PC-9 (cell line): ENCODE measurements at regions not wholly inside any gene's neighbourhood (a gene's known extent, or its start where the extent isn't known, plus 50 kb on each side); places are given as distances from the start of the nearest gene placed in this dataset.

ENCODE experiments used
- BruUV-seq: library from RNA; stranded (reverse); fragments of 400-500 nt; replicated peaks from 2 replicates; lab custom pipeline; 2021; lab: Mats Ljungman, UMichigan
- CTCF ChIA-PET: fragments of 300-600 bp; sonication (Branson Sonifier 250); formaldehyde crosslinking; loops from one replicate; lab custom pipeline; 2022; ENCODE audit warnings: antibody characterized with exemption; lab: Charles Lee
- POLR2A ChIA-PET: fragments of 300-600 bp; sonication (Branson Sonifier 250); formaldehyde crosslinking; loops from one replicate; lab custom pipeline; 2022; ENCODE audit warnings: antibody characterized with exemption; ENCODE audit not compliant: unreplicated experiment; lab: Charles Lee
- DNase-seq, 2 experiments: peaks; one replicate each; pipeline versions ENCODE4 v3.0.0 to v3.0.0-alpha.2; 2015 to 2022; ENCODE audit warnings: mixed read lengths in 1 of 2
- H2AFZ ChIP-seq: fragments of 200-600 bp; sonication (generic); 2 replicates; pipeline ENCODE4 v1.8.1; 2017; ENCODE audit warnings: antibody characterized with exemption
- H3F3A ChIP-seq: fragments of 200-600 bp; sonication (generic); 2 replicates; pipeline ENCODE4 v1.8.1; 2017; ENCODE audit warnings: antibody characterized with exemption, mild to moderate bottlenecking, low read depth; ENCODE audit not compliant: insufficient read depth
- H3K27ac ChIP-seq: fragments of 200-600 bp; sonication (generic); 2 replicates; pipeline ENCODE4 v1.6.1; 2016; ENCODE audit warnings: mixed run types
- H3K27me3 ChIP-seq: fragments of 200-600 bp; sonication (generic); 2 replicates; pipeline ENCODE4 v1.6.1; 2016; ENCODE audit warnings: low read depth, mixed run types; ENCODE audit not compliant: insufficient read depth
- H3K36me3 ChIP-seq: fragments of 200-600 bp; sonication (generic); 2 replicates; pipeline ENCODE4 v1.6.1; 2016; ENCODE audit warnings: low read depth, mixed run types
- H3K4me1 ChIP-seq: fragments of 200-600 bp; sonication (generic); replicated peaks from 2 replicates; pipeline ENCODE4 v1.6.1; 2016; ENCODE audit warnings: mixed run types; ENCODE audit not compliant: insufficient read depth
- H3K4me2 ChIP-seq: fragments of 200-600 bp; sonication (generic); 2 replicates; pipeline ENCODE4 v1.6.1; 2017; ENCODE audit warnings: mixed run types
- H3K4me3 ChIP-seq: fragments of 200-600 bp; sonication (generic); 2 replicates; pipeline ENCODE4 v1.6.1; 2016; ENCODE audit warnings: mixed run types
- H3K79me2 ChIP-seq: fragments of 200-600 bp; sonication (generic); 2 replicates; pipeline ENCODE4 v1.6.1; 2017; ENCODE audit warnings: low read depth, mixed run types
- H3K9me2 ChIP-seq: fragments of 200-600 bp; sonication (generic); 2 replicates; pipeline ENCODE4 v1.8.1; 2017; ENCODE audit warnings: mild to moderate bottlenecking; ENCODE audit not compliant: insufficient read depth
- H3K9me3 ChIP-seq: fragments of 200-600 bp; sonication (generic); 2 replicates; pipeline ENCODE4 v1.8.1; 2016; ENCODE audit warnings: low read depth; ENCODE audit not compliant: insufficient read depth
- H4K20me1 ChIP-seq: fragments of 200-600 bp; sonication (generic); 2 replicates; pipeline ENCODE4 v1.8.1; 2017; ENCODE audit not compliant: insufficient read depth
- EZH2 ChIP-seq: fragments of 200-600 bp; sonication (generic); IDR thresholded peaks from 2 replicates; pipeline ENCODE4 v1.8.0; 2017; ENCODE audit warnings: antibody characterized with exemption, low read depth
- intact Hi-C: fragments of 100-400 bp; cut with micrococcal nuclease; formaldehyde crosslinking; loops from one replicate; pipeline ENCODE4 v1.10.0; 2022; ENCODE audit not compliant: unreplicated experiment
- TF ChIP-seq, protein P1 (sequence below): fragments of 200-600 bp; sonication (generic); conservative IDR thresholded peaks from 2 replicates; pipeline ENCODE4 v1.6.1; 2017; ENCODE audit warnings: mixed run types, antibody characterized with exemption, mild to moderate bottlenecking, moderate library complexity

DNA sequence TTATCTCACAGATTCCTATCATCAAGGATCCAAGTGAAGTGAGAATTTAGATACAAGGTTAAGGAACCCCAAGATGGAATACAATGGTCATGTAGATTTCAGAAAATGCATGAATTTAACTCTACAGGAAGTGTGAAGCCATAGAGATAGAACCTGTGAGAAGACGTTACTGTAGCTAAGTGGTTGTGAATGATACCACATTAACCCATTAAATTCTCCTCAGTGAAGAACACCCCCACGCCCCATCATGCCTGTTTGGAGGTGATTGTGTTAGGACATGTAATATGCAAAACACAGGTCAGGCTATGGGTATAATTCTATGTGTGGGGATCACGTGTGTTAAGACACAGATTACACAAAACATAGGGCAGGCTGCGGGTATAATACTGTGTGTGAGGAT, 1166.7 kb downstream of the EFNB2 start:
- Histone ChIP-seq H3K4me1 (no peaks in the 10 kb centered on the region), H3K4me3 (no peak overlapping the region), H3K27me3 (no peaks in the 10 kb centered on the region), H4K20me1 (no peaks in the 10 kb centered on the region), H3K79me2 (no peaks in the 10 kb centered on the region), H3K27ac (no peak overlapping the region), H2AFZ (no peak overlapping the region), H3K9me3 (peaks cover 4% of the 10 kb centered on the region; the same call in 1 of the 2 replicates), H3K4me2 (no peak overlapping the region), H3K36me3 (no peaks in the 10 kb centered on the region), H3K9me2 (no peaks in the 10 kb centered on the region), H3F3A (no peaks in the 10 kb centered on the region)
- DNase-seq = peak in 1 of 2 experiments; percentile 5
- intact Hi-C loops = no loop called here
- no TSS peak for BruUV-seq
- TF ChIP-seq EZH2 = no peak
- TF ChIP-seq, protein P1, sequence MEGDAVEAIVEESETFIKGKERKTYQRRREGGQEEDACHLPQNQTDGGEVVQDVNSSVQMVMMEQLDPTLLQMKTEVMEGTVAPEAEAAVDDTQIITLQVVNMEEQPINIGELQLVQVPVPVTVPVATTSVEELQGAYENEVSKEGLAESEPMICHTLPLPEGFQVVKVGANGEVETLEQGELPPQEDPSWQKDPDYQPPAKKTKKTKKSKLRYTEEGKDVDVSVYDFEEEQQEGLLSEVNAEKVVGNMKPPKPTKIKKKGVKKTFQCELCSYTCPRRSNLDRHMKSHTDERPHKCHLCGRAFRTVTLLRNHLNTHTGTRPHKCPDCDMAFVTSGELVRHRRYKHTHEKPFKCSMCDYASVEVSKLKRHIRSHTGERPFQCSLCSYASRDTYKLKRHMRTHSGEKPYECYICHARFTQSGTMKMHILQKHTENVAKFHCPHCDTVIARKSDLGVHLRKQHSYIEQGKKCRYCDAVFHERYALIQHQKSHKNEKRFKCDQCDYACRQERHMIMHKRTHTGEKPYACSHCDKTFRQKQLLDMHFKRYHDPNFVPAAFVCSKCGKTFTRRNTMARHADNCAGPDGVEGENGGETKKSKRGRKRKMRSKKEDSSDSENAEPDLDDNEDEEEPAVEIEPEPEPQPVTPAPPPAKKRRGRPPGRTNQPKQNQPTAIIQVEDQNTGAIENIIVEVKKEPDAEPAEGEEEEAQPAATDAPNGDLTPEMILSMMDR = no peak
- CTCF ChIA-PET = no interaction called here
- POLR2A ChIA-PET = no interaction called here

DNA sequence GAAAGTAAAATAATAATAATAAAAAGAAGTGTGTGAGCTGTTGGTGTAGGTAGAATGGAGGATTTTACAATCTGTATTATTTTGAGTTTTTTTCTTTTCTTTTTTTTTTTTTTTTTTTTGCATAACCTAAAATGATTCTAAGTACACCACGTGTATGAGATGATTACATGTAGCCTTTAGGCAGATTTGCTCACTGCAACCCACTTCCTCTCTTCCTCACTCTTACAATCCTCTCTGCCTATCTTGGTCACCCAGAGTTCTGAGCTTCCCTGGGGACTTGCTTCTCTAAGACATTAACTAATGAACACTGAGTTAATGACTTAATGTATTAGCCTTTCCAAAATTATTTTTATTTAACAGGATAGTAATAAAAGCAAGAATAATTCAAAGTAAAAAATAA, 1169.6 kb downstream of the EFNB2 start:
- CTCF ChIA-PET = interaction anchor here (0.6 kb wide), 1 partner anchor 219 kb away, joined by 3 read pairs; no protein-coding TSS in a partner anchor
- no peaks in the 10 kb centered on the region for H3K9me2 ChIP-seq
- H3K79me2 ChIP-seq = no peaks in the 10 kb centered on the region

DNA sequence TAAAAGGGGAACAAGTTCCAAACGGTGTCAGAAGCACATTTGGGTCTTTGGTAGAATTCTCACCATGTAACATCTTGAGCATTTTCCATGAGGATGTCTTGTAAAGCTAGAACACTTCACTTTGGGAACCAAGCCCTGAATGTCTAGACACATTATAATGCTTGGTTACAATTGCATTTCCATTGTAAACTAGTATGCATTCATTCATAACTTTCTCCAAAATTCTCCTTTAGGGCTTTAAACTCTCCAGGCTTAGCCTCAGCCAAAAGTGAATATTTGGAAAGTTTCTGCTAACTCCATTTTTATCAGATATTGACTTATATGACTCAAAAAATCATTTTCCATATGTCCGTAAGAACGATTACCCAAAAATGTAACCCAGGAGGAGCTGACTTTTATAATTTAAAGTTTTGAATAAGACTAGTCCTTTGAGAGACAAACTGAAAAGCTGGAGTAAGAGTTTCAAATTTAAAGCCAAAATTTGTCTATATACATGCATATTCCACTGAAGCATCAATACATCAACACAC, 1170.4 kb downstream of the EFNB2 start:
- no peaks in the 10 kb centered on the region for H3K79me2 ChIP-seq
- H4K20me1 ChIP-seq = no peaks in the 10 kb centered on the region
- no peaks in the 10 kb centered on the region for H3K9me3 ChIP-seq
- H3K9me2 ChIP-seq = no peaks in the 10 kb centered on the region
- no peak overlapping the region for H3K4me3 ChIP-seq
- TF ChIP-seq, protein P1 = no peak
- no peak for TF ChIP-seq EZH2
- H3K36me3 ChIP-seq = no peaks in the 10 kb centered on the region
- no peaks in the 10 kb centered on the region for H3K27me3 ChIP-seq
- POLR2A ChIA-PET = interaction anchor here (0.6 kb wide), 1 partner anchor 625 kb away, joined by 6 read pairs; no protein-coding TSS in a partner anchor
- intact Hi-C loops = no loop called here
- no peak overlapping the region for H3K27ac ChIP-seq
- H3K4me2 ChIP-seq = no peak overlapping the region
- no TSS peak for BruUV-seq
- DNase-seq = no peak
- no peak overlapping the region; the same call in 1 of the 2 replicates for H2AFZ ChIP-seq
- no peaks in the 10 kb centered on the region for H3K4me1 ChIP-seq
- H3F3A ChIP-seq = no peaks in the 10 kb centered on the region
- CTCF ChIA-PET = no interaction called here

More for the DNA sequence above, 1169.6 kb downstream of the EFNB2 start:
- no peak for TF ChIP-seq EZH2
- TF ChIP-seq, protein P1 = no peak
- Histone ChIP-seq H2AFZ (no peak overlapping the region), H3K4me2 (no peak overlapping the region), H4K20me1 (no peaks in the 10 kb centered on the region), H3K9me3 (no peaks in the 10 kb centered on the region), H3F3A (no peaks in the 10 kb centered on the region), H3K27ac (no peak overlapping the region), H3K4me1 (no peaks in the 10 kb centered on the region), H3K4me3 (no peak overlapping the region), H3K36me3 (no peaks in the 10 kb centered on the region), H3K27me3 (no peaks in the 10 kb centered on the region)
- POLR2A ChIA-PET = interaction anchor here (0.6 kb wide), 1 partner anchor 624 kb away, joined by 6 read pairs; no protein-coding TSS in a partner anchor
- DNase-seq = no peak
- BruUV-seq = no TSS peak
- intact Hi-C loops = no loop called here
